Left ventricle myocardium inferior (tissue), 1 donor: ENCODE measurements at regions not wholly inside any gene's neighbourhood (a gene's known extent, or its start where the extent isn't known, plus 50 kb on each side); places are given as distances from the start of the nearest gene placed in this dataset.
"Not testable (repeated sequence)": the region's sequence is repeated elsewhere in the genome, so short reads cannot be mapped to it uniquely, and the experiment has no call there.

ENCODE experiments used
- DNase-seq: peaks from one replicate; pipeline ENCODE4 v3.0.0-alpha.2; 2020
- H3K27ac ChIP-seq: fragments of 200-600 bp; replicated peaks from 2 replicates; pipeline ENCODE4 v1.8.0; 2021
- H3K27me3 ChIP-seq: fragments of 200-600 bp; 2 replicates; pipeline ENCODE4 v1.8.0; 2021; ENCODE audit warnings: low read depth
- H3K36me3 ChIP-seq: fragments of 200-600 bp; 2 replicates; pipeline ENCODE4 v1.8.0; 2021
- H3K4me1 ChIP-seq: fragments of 200-600 bp; 2 replicates; pipeline ENCODE4 v1.8.0; 2021
- H3K4me3 ChIP-seq: fragments of 200-600 bp; 2 replicates; pipeline ENCODE4 v1.8.0; 2021; ENCODE audit warnings: mild to moderate bottlenecking, moderate library complexity
- H3K9me3 ChIP-seq: fragments of 200-600 bp; replicated peaks from 2 replicates; pipeline ENCODE4 v1.8.0; 2021
- intact Hi-C: fragments of 100-400 bp; cut with micrococcal nuclease; formaldehyde crosslinking; loops from one replicate; pipeline ENCODE4 v1.11.0; 2022
- TF ChIP-seq, protein P1 (sequence below): fragments of 200-600 bp; IDR thresholded peaks from 2 replicates; pipeline ENCODE4 v1.8.0; 2021; ENCODE audit warnings: antibody characterized with exemption, mild to moderate bottlenecking, borderline replicate concordance
- donor health status: DM: no; HTN: yes; CAD: no; lungs with severe emphysema.

- intact Hi-C loops = no loop called here
- no peak for DNase-seq
- Histone ChIP-seq H3K4me1 (no peaks in the 10 kb centered on the region), H3K27me3 (no peaks in the 10 kb centered on the region), H3K27ac (no peak overlapping the region), H3K9me3 (no peaks in the 10 kb centered on the region), H3K36me3 (no peaks in the 10 kb centered on the region), H3K4me3 (no peak overlapping the region)
- TF ChIP-seq, protein P1, sequence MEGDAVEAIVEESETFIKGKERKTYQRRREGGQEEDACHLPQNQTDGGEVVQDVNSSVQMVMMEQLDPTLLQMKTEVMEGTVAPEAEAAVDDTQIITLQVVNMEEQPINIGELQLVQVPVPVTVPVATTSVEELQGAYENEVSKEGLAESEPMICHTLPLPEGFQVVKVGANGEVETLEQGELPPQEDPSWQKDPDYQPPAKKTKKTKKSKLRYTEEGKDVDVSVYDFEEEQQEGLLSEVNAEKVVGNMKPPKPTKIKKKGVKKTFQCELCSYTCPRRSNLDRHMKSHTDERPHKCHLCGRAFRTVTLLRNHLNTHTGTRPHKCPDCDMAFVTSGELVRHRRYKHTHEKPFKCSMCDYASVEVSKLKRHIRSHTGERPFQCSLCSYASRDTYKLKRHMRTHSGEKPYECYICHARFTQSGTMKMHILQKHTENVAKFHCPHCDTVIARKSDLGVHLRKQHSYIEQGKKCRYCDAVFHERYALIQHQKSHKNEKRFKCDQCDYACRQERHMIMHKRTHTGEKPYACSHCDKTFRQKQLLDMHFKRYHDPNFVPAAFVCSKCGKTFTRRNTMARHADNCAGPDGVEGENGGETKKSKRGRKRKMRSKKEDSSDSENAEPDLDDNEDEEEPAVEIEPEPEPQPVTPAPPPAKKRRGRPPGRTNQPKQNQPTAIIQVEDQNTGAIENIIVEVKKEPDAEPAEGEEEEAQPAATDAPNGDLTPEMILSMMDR = no peak
Observed at GRCh38 chr2:194819367-194819766, 837.7 kb upstream of the SLC39A10 start.

DNA sequence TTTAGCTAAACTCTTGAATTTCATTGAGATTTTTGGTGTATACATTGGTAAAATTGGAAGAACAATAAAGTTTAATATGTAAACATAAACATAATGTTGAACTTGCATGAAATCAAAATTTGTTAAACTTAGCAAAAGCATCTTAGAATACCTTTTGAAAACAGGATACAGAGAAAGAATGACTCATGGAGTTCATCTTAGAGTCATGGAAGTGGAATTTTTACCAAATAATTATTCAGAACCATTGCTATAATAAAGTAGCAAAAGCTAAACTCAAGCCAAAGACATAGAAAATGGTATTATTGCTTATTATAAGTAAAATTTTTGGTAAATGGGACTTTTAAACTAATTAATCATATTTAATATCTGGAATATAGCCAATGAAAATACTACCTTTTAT lies 841.6 kb upstream of the SLC39A10 start:
- H3K4me1 ChIP-seq = no peaks in the 10 kb centered on the region
- H3K27ac ChIP-seq = no peak overlapping the region
- TF ChIP-seq, protein P1 = no peak
- no peaks in the 10 kb centered on the region for H3K9me3 ChIP-seq
- H3K4me3 ChIP-seq = no peak overlapping the region
- intact Hi-C loops = no loop called here
- H3K27me3 ChIP-seq = no peaks in the 10 kb centered on the region
- no peak for DNase-seq
- no peaks in the 10 kb centered on the region for H3K36me3 ChIP-seq

DNA sequence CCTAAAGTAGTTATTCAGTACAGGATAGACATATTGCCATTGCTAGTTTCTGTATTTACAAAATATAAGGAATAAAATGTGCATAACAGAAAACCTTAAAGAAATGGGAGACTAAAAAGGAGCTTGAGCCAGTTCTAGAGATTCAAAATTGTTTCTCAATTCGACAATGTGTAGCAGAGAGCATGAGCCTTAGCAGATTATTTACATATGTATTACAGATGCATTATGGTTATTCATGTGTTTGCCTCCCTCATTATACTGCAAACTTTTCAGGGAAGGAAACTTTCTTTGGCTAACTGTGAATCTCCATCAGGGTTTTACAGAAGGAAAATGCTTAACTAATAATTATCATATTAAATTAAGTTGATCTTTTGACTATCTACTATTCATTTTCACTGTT lies 854.4 kb upstream of the SLC39A10 start:
- no peaks in the 10 kb centered on the region for H3K27me3 ChIP-seq
- no peak for DNase-seq
- peaks cover 18% of the 10 kb centered on the region for H3K9me3 ChIP-seq
- no peak overlapping the region for H3K4me3 ChIP-seq
- TF ChIP-seq, protein P1 = no peak
- no peaks in the 10 kb centered on the region for H3K4me1 ChIP-seq
- intact Hi-C loops = no loop called here
- H3K27ac ChIP-seq = no peak overlapping the region
- no peaks in the 10 kb centered on the region for H3K36me3 ChIP-seq

DNA sequence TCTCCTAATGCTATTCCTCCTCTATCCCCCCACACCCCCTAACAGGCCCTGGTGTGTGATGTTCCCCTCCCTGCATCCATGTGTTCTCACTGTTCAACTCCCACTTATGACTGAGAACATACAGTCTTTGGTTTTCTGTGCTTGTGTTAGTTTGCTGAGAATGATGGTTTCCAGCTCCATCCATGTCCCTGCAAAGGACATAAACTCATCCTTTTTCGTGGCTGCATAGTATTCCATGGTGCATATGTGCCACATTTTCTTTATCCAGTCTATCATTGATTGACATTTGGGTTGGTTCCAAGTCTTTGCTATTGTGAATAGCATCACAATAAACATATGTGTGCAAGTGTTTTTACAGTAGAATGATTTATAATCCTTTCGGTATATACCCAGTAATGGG lies 870.0 kb upstream of the SLC39A10 start:
- H3K27me3 ChIP-seq, H3K27ac ChIP-seq, H3K4me1 ChIP-seq, H3K36me3 ChIP-seq, DNase-seq, H3K4me3 ChIP-seq, intact Hi-C loops: not testable (repeated sequence)
- H3K9me3 ChIP-seq = peaks cover 16% of the 10 kb centered on the region

DNA sequence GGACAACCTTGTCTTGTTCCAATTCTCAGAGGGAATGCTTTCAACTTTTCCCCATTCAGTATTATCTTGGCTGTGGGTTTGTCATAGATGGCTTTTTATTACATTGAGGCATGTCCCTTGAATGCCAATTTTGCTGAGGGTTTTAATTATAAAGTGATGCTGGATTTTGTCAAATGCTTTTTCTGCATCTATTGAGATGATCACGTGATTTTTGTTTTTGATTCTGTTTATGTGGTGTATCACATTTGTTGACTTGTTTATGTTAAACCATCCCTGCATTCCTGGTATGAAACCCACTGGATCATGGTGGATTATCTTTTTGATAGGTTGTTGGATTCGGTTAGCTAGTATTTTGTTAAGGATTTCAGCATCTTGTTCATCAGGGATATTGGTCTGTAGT lies 885.6 kb upstream of the SLC39A10 start:
- H3K27ac ChIP-seq, H3K36me3 ChIP-seq, intact Hi-C loops, H3K27me3 ChIP-seq, H3K4me3 ChIP-seq, H3K4me1 ChIP-seq, DNase-seq: not testable (repeated sequence)
- H3K9me3 ChIP-seq = peaks cover 24% of the 10 kb centered on the region

- Histone ChIP-seq H3K4me1 (no peaks in the 10 kb centered on the region), H3K27ac (no peak overlapping the region), H3K36me3 (no peaks in the 10 kb centered on the region), H3K9me3 (peaks cover 28% of the 10 kb centered on the region), H3K4me3 (no peak overlapping the region), H3K27me3 (no peaks in the 10 kb centered on the region)
- DNase-seq = no peak
- TF ChIP-seq, protein P1 = no peak
- intact Hi-C loops = no loop called here
Observed at GRCh38 chr2:194769030-194769429, 888.0 kb upstream of the SLC39A10 start.

- Histone ChIP-seq H3K4me1 (no peaks in the 10 kb centered on the region), H3K4me3 (no peak overlapping the region)
- DNase-seq = no peak
Observed at GRCh38 chr2:194765723-194766122, 891.3 kb upstream of the SLC39A10 start.

More at GRCh38 chr2:194765723-194766122, 891.3 kb upstream of the SLC39A10 start:
- Histone ChIP-seq H3K27me3 (no peaks in the 10 kb centered on the region), H3K9me3 (peaks cover 18% of the 10 kb centered on the region), H3K36me3 (no peaks in the 10 kb centered on the region), H3K27ac (no peak overlapping the region)
- intact Hi-C loops = no loop called here
- TF ChIP-seq, protein P1 = no peak
